ENCODE measurements at regions not wholly inside any gene's neighbourhood (a gene's known extent, or its start where the extent isn't known, plus 50 kb on each side); places are given as distances from the start of the nearest gene placed in this dataset.

DNA sequence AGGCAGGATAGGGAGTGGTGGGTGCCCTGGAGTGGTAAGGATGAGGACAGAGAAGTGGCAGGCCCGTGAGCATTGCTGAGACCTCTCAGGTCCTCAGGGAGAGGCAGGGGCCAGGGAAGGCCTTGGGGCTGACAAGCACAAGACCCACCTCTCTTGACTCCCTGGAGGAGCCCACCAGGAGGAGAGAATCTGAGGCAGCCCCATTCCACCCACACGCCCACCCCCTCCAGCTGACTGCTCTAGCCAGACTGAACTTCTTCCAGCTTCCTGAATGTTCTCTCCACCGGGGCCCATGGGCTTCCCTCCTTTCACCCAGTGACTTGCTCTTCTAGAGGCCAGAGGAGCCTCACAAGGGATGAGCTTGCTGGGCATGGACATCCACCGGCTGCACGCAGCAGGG lies 1403.0 kb downstream of the BRD1 start:
- TF ChIP-seq, protein P1, sequence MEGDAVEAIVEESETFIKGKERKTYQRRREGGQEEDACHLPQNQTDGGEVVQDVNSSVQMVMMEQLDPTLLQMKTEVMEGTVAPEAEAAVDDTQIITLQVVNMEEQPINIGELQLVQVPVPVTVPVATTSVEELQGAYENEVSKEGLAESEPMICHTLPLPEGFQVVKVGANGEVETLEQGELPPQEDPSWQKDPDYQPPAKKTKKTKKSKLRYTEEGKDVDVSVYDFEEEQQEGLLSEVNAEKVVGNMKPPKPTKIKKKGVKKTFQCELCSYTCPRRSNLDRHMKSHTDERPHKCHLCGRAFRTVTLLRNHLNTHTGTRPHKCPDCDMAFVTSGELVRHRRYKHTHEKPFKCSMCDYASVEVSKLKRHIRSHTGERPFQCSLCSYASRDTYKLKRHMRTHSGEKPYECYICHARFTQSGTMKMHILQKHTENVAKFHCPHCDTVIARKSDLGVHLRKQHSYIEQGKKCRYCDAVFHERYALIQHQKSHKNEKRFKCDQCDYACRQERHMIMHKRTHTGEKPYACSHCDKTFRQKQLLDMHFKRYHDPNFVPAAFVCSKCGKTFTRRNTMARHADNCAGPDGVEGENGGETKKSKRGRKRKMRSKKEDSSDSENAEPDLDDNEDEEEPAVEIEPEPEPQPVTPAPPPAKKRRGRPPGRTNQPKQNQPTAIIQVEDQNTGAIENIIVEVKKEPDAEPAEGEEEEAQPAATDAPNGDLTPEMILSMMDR (IDR thresholded peaks at IDR 0.05 in 8 of 11, conservative IDR thresholded peaks at IDR 0.05 in 3 of 11): no peak
- no peak for TF ChIP-seq POLR2A (IDR thresholded peaks at IDR 0.05)
- TF ChIP-seq POLR2AphosphoS5 (IDR thresholded peaks at IDR 0.05): no peak

All from spleen (tissue), 7 donors.